ENCODE measurements at regions not wholly inside any gene's neighbourhood (a gene's known extent, or its start where the extent isn't known, plus 50 kb on each side); places are given as distances from the start of the nearest gene placed in this dataset.

GRCh38 chr18:76553715-76554546 is 58.9 kb upstream of the ZNF516 start:
- no peak for DNase-seq (ENCODE audit: low read depth, low spot score)
- in situ Hi-C loops (cut with HindIII; ENCODE audit: low pct_unique_long_range_greater_than_20kb, low sequenced_read_pairs), result no loop called here

GRCh38 chr18:76548541-76548940 is 53.5 kb upstream of the ZNF516 start:
- in situ Hi-C loops (cut with HindIII; ENCODE audit: low pct_unique_long_range_greater_than_20kb, low sequenced_read_pairs), result no loop called here
- no peak for DNase-seq (ENCODE audit: low read depth, low spot score)

DNA sequence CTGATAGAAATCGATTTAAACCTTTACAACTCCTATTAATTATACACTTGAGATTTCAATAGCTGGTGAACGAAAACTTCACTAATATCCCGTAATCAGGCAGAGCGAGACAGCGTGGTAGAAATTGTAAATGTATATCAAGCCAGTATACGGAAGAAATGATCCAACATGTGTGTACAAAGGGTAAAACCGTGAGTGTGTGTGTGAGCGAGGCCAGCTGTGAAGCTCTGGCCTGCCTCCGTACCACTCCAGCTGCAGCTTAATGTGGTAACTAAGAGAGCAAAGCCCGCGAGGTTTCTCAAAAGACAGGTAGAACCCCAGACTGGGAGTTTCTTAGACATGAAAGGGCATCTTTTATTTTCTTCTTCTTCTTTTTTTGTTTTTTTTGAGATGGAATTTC is 52.3 kb upstream of the ZNF516 start:
- in situ Hi-C loops (cut with HindIII; ENCODE audit: low pct_unique_long_range_greater_than_20kb, low sequenced_read_pairs), result no loop called here
- DNase-seq (ENCODE audit: low read depth, low spot score), result no peak

- in situ Hi-C loops (cut with HindIII; ENCODE audit: low pct_unique_long_range_greater_than_20kb, low sequenced_read_pairs), result no loop called here
- no peak for DNase-seq (ENCODE audit: low read depth, low spot score)
These were observed 51.4 kb upstream of the ZNF516 start for GRCh38 chr18:76546436-76546835.

- DNase-seq (ENCODE audit: low read depth, low spot score), result no peak
- in situ Hi-C loops (cut with HindIII; ENCODE audit: low pct_unique_long_range_greater_than_20kb, low sequenced_read_pairs), result no loop called here
These were observed 51.0 kb upstream of the ZNF516 start for GRCh38 chr18:76546088-76546435.

- no peak for DNase-seq (ENCODE audit: low read depth, low spot score)
- in situ Hi-C loops (cut with HindIII; ENCODE audit: low pct_unique_long_range_greater_than_20kb, low sequenced_read_pairs), result no loop called here
These were observed 50.5 kb upstream of the ZNF516 start for GRCh38 chr18:76545433-76546087.

- no peak for DNase-seq (ENCODE audit: low read depth, low spot score)
- in situ Hi-C loops (cut with HindIII; ENCODE audit: low pct_unique_long_range_greater_than_20kb, low sequenced_read_pairs), result no loop called here
These were observed 49.7 kb upstream of the ZNF516 start for GRCh38 chr18:76544511-76545345.

Small RNAs in the stretch of these regions (small RNA-seq; reads per million reads assigned to genes)
- gene AC139085.1, result 0 reads per million in 2 experiments
